Memory B cell (primary cell): ENCODE measurements at regions not wholly inside any gene's neighbourhood (a gene's known extent, or its start where the extent isn't known, plus 50 kb on each side); places are given as distances from the start of the nearest gene placed in this dataset.

Source experiments
- ATAC-seq: fragments of 150-1000 bp; cut with Tn5 transposase; 2 replicates; pipeline ENCODE4 v1.10.0; 2021; ENCODE audit warnings: low read depth, mild to moderate bottlenecking, moderate library complexity
- DNase-seq, 2 donors: peaks; one replicate each; pipeline ENCODE4 v3.0.0; 2022; ENCODE audit warnings: low spot score in 2 of 2
- H3K27ac Mint-ChIP-seq: one replicate; pipeline ENCODE4 v1.8.0; 2022; ENCODE audit warnings: mild to moderate bottlenecking, moderate library complexity, mixed read lengths
- H3K27me3 Mint-ChIP-seq: one replicate; pipeline ENCODE4 v1.8.0; 2022; ENCODE audit warnings: mixed read lengths
- H3K36me3 Mint-ChIP-seq: one replicate; pipeline ENCODE4 v1.8.0; 2022; ENCODE audit warnings: mild to moderate bottlenecking, mixed read lengths
- H3K4me1 Mint-ChIP-seq: one replicate; pipeline ENCODE4 v1.8.0; 2022; ENCODE audit warnings: mixed read lengths
- H3K4me3 Mint-ChIP-seq: one replicate; pipeline ENCODE4 v1.8.0; 2022; ENCODE audit warnings: mild to moderate bottlenecking, moderate library complexity, mixed read lengths
- H3K9me3 Mint-ChIP-seq: one replicate; pipeline ENCODE4 v1.8.0; 2022; ENCODE audit warnings: mixed read lengths

GRCh38 chr17:56648321-56648720 is 54.8 kb downstream of the NOG start:
- DNase-seq (no peak), ATAC-seq (no peak)
- Mint-ChIP-seq H3K27me3 (peaks cover 9% of the 10 kb centered on the region), H3K36me3 (no peaks in the 10 kb centered on the region), H3K4me3 (no peak overlapping the region), H3K27ac (no peak overlapping the region), H3K9me3 (no peaks in the 10 kb centered on the region), H3K4me1 (no peaks in the 10 kb centered on the region)

GRCh38 chr17:56648806-56649205 is 55.3 kb downstream of the NOG start:
- no peak for ATAC-seq
- H3K36me3 Mint-ChIP-seq = no peaks in the 10 kb centered on the region
- H3K27me3 Mint-ChIP-seq = peaks cover 9% of the 10 kb centered on the region
- H3K4me1 Mint-ChIP-seq = no peaks in the 10 kb centered on the region
- H3K27ac Mint-ChIP-seq = no peak overlapping the region
- DNase-seq = no peak
- H3K9me3 Mint-ChIP-seq = no peaks in the 10 kb centered on the region
- H3K4me3 Mint-ChIP-seq = no peak overlapping the region

DNA sequence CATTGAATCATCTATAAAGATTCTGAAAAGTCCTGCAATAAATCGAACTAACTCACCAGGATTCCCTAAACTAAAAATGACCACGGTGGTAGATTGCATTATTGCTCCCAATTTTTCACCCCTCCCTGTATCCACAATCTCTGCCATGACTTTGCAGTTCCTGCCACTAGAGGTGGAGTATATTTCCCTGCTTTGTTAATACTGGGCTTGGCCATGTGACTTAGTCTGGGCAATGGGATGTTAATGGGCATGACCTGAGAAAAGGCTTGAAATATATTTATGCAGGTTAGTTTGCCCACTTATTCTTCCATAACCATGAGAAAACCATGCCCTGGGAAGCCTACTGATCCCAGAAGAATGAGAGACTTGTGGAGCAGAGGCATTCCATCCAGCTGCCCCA is 59.1 kb downstream of the NOG start:
- H3K4me1 Mint-ChIP-seq = no peaks in the 10 kb centered on the region
- H3K9me3 Mint-ChIP-seq = peaks cover 2% of the 10 kb centered on the region
- H3K36me3 Mint-ChIP-seq = no peaks in the 10 kb centered on the region
- H3K4me3 Mint-ChIP-seq = no peak overlapping the region
- DNase-seq = no peak
- no peak overlapping the region for H3K27ac Mint-ChIP-seq
- peaks cover 6% of the 10 kb centered on the region for H3K27me3 Mint-ChIP-seq
- no peak for ATAC-seq

DNA sequence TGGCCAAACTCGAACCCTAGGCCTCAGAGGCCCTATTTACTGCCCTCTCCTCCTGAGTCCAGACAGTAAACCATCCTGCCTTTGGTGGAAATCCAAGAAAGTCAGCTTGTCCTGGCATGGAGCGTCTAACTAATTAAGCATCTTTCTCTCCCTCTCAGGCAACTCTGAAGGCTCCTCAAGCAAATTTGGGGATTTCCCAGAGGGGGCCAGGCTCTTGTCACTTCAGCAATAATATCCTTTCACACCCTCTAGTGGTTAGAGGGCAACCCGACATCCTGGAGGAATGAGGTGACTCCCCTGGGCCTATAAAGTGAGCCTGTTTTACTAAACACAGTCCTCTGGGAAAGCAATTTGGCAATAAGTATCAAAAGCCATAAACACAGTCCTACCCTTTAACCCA is 60.4 kb downstream of the NOG start:
- Mint-ChIP-seq H3K4me1 (no peaks in the 10 kb centered on the region), H3K36me3 (no peaks in the 10 kb centered on the region), H3K4me3 (no peak overlapping the region), H3K27me3 (peaks cover 2% of the 10 kb centered on the region), H3K9me3 (peaks cover 2% of the 10 kb centered on the region), H3K27ac (no peak overlapping the region)
- ATAC-seq (peak; percentile 85), DNase-seq (peak in 1 of 2 donors; percentile 18)

DNA sequence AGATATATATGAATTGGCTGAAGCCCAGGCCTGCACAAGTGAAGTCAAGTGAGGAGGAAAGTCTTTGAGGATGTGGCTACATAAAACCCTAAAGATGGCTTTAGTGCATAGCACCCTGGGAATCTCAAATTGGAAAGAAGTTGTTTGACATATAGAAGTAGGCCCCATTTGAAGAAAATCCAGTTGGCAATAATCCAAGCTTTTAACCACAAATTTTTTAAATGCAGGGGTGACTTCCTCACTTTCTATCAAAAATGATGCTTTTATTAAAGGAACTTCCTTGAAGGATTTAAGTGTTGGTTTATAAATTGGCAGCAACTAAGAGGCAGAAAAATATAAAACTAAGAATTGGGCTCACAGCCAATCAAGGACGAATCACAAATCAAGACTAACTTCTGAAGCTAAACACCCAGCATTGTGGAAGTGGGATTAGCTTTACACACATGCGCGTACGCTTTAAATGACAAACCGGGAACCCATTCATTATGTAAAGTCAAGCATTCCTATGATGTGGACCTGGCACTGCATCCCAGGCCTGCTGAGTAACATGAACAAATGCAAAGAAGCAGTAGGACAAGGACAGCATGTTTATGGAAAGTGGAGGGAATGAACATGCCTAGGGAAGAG is 63.3 kb downstream of the NOG start:
- peaks cover 2% of the 10 kb centered on the region for H3K27me3 Mint-ChIP-seq
- DNase-seq (no peak), ATAC-seq (no peak)
- no peak overlapping the region for H3K4me3 Mint-ChIP-seq
- no peaks in the 10 kb centered on the region for H3K4me1 Mint-ChIP-seq
- H3K9me3 Mint-ChIP-seq = peaks cover 2% of the 10 kb centered on the region
- no peak overlapping the region for H3K27ac Mint-ChIP-seq
- H3K36me3 Mint-ChIP-seq = no peaks in the 10 kb centered on the region

DNA sequence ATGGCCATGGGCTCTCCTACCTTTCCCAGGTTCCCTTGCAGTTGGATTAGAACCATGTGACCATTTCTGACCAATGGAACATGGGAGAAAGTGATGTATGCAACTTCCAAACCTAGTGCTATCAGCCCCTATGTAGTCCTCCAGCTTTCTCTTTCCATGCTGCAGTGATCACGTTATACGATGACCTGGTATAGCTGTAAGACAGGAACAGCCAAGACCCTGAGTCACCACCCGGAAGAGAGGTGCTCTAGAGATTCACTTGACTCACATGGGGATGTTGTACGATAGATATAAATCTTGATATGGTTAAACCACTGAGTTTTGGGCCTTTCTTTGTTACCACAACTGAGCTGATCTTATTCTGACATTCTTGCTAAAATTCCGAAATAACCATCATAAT is 65.1 kb downstream of the NOG start:
- H3K4me3 Mint-ChIP-seq = no peak overlapping the region

DNA sequence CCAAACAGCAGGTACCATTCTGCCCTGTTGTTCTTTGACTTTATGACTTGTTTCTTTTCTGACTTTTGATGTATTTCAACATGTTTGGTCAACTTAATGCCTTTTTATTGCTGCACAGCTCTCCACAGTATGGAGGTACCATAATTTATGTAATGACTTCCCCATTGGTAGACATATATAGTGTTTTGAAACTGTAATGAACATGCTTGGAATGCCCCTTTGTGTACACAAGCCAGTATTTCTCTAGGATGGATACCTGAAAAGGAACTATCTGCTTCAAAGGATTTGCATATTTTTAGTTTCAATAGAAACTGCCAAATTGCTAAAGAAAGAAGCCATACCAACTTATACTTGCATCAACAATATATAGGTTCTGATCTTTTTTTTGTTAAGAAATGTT is 66.1 kb downstream of the NOG start:
- ATAC-seq (no peak), DNase-seq (no peak)
- peaks cover 8% of the 10 kb centered on the region for H3K27me3 Mint-ChIP-seq
- no peak overlapping the region for H3K27ac Mint-ChIP-seq
- no peaks in the 10 kb centered on the region for H3K4me1 Mint-ChIP-seq
- no peaks in the 10 kb centered on the region for H3K36me3 Mint-ChIP-seq
- peaks cover 2% of the 10 kb centered on the region for H3K9me3 Mint-ChIP-seq
- no peak overlapping the region for H3K4me3 Mint-ChIP-seq

More for the DNA sequence above, 65.1 kb downstream of the NOG start:
- no peak for DNase-seq
- Mint-ChIP-seq H3K27ac (no peak overlapping the region), H3K4me1 (no peaks in the 10 kb centered on the region), H3K9me3 (peaks cover 2% of the 10 kb centered on the region), H3K27me3 (peaks cover 8% of the 10 kb centered on the region), H3K36me3 (no peaks in the 10 kb centered on the region)
- no peak for ATAC-seq

- Mint-ChIP-seq H3K27ac (no peak overlapping the region), H3K4me3 (no peak overlapping the region), H3K27me3 (peaks cover 11% of the 10 kb centered on the region), H3K9me3 (no peaks in the 10 kb centered on the region), H3K36me3 (no peaks in the 10 kb centered on the region), H3K4me1 (no peaks in the 10 kb centered on the region)
- ATAC-seq = no peak
- DNase-seq = no peak
Measured at GRCh38 chr17:56661906-56662305, 68.4 kb downstream of the NOG start.

GRCh38 chr17:56665864-56666263 is 72.4 kb downstream of the NOG start:
- DNase-seq (no peak), ATAC-seq (no peak)
- peaks cover 1% of the 10 kb centered on the region for H3K9me3 Mint-ChIP-seq
- peaks cover 14% of the 10 kb centered on the region for H3K27me3 Mint-ChIP-seq
- no peaks in the 10 kb centered on the region for H3K36me3 Mint-ChIP-seq
- no peak overlapping the region for H3K27ac Mint-ChIP-seq
- H3K4me1 Mint-ChIP-seq = no peaks in the 10 kb centered on the region
- no peak overlapping the region for H3K4me3 Mint-ChIP-seq

DNA sequence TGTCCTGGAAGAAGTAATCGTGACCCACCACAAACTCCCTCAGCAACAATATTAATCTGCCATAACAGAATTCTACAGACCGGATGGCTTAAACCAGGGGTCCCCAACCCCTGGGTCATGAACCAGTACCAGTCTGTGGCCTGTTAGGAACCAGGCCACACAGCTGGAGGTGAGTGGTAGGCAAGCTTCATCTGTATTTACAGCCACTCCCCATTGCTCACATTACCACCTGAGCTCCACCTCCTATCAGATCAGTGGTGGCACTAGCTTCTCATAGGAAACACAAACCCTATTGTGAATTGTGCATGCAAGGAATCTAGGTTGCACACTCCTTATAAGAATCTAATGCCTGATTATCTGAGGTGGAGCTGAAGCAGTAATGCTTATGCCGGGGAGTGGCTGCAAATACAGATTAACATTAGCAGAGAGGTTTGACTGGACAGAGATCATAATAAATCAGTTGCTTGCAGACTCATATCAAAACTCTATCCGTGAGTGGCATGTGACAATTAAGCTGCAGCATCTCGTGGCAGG is 74.5 kb downstream of the NOG start:
- DNase-seq (no peak), ATAC-seq (no peak)
- no peak overlapping the region for H3K4me3 Mint-ChIP-seq
- peaks cover 3% of the 10 kb centered on the region for H3K9me3 Mint-ChIP-seq
- no peaks in the 10 kb centered on the region for H3K36me3 Mint-ChIP-seq
- no peaks in the 10 kb centered on the region for H3K4me1 Mint-ChIP-seq
- no peak overlapping the region for H3K27ac Mint-ChIP-seq
- H3K27me3 Mint-ChIP-seq = peaks cover 13% of the 10 kb centered on the region

GRCh38 chr17:56672195-56672594 is 78.7 kb downstream of the NOG start:
- no peaks in the 10 kb centered on the region for H3K4me1 Mint-ChIP-seq
- H3K27me3 Mint-ChIP-seq = peaks cover 18% of the 10 kb centered on the region
- peaks cover 3% of the 10 kb centered on the region for H3K9me3 Mint-ChIP-seq
- no peak overlapping the region for H3K27ac Mint-ChIP-seq
- H3K4me3 Mint-ChIP-seq = no peak overlapping the region
- DNase-seq (no peak), ATAC-seq (no peak)
- no peaks in the 10 kb centered on the region for H3K36me3 Mint-ChIP-seq

- Mint-ChIP-seq H3K4me1 (no peaks in the 10 kb centered on the region), H3K9me3 (peaks cover 3% of the 10 kb centered on the region), H3K4me3 (no peak overlapping the region), H3K27me3 (peaks cover 18% of the 10 kb centered on the region), H3K36me3 (no peaks in the 10 kb centered on the region), H3K27ac (no peak overlapping the region)
- no peak for DNase-seq
- no peak for ATAC-seq
Measured at GRCh38 chr17:56674401-56674925, 81.0 kb downstream of the NOG start.

DNA sequence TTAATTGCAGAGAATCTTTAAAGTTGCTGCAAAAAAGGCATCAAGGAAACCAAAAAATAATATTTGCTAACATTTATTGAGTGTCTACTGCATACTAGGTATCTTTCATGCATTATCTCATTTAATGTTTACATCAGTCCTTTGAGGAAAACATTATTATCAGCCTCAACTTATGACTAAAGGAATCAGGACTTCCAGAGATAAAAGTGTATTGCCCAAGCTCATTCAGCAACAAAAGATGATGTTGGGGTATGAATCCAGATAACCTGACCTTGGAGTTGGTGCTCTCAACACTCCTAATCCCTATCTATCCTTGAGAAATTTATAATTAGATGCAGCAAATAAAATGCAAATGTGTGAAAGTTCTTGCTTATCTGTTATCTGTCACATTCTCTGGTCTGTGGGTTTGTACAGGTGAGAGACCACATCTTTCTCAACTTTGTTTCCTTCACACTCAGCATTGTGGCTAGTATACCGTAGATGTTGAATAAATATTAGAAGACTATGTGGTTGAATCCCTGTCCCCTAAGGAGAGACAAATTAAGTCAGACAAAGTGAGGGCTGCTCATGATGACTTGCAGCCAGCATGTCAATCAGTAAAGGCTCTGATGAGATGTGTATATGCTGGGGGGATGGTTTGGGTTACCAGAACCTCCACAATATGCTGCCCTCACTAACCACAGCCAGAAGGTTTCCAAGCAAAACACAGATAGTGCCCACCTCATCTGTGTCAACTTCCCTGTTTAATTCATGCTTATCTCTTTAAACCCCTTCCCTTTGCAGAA is 82.6 kb downstream of the NOG start:
- ATAC-seq = no peak
- Mint-ChIP-seq H3K9me3 (peaks cover 1% of the 10 kb centered on the region), H3K27me3 (peaks cover 22% of the 10 kb centered on the region), H3K4me3 (no peak overlapping the region), H3K4me1 (no peaks in the 10 kb centered on the region), H3K36me3 (no peaks in the 10 kb centered on the region), H3K27ac (no peak overlapping the region)
- no peak for DNase-seq

GRCh38 chr17:56676810-56677209 is 83.3 kb downstream of the NOG start:
- no peaks in the 10 kb centered on the region for H3K36me3 Mint-ChIP-seq
- DNase-seq = no peak
- H3K4me3 Mint-ChIP-seq = no peak overlapping the region
- ATAC-seq = no peak
- no peak overlapping the region for H3K27ac Mint-ChIP-seq
- peaks cover 22% of the 10 kb centered on the region for H3K27me3 Mint-ChIP-seq
- H3K9me3 Mint-ChIP-seq = peaks cover 1% of the 10 kb centered on the region
- H3K4me1 Mint-ChIP-seq = no peaks in the 10 kb centered on the region
